GM06990 (cell line): ENCODE measurements at regions not wholly inside any gene's neighbourhood (a gene's known extent, or its start where the extent isn't known, plus 50 kb on each side); places are given as distances from the start of the nearest gene placed in this dataset.

Source experiments
- DNase-seq: peaks from one replicate; pipeline ENCODE4 v3.0.0-alpha.2; 2011; ENCODE audit not compliant: insufficient read length; ENCODE audit errors: extremely low read depth
- H3K27me3 ChIP-seq: replicated peaks from 2 replicates; pipeline ENCODE4 v1.6.0; 2011; ENCODE audit warnings: low read length; ENCODE audit not compliant: control insufficient read depth, insufficient read depth
- H3K36me3 ChIP-seq: 2 replicates; pipeline ENCODE4 v1.5.1; 2011; ENCODE audit warnings: low read length; ENCODE audit not compliant: control insufficient read depth, insufficient read depth
- H3K4me3 ChIP-seq: replicated peaks from 2 replicates; pipeline ENCODE4 v1.5.1; 2011; ENCODE audit warnings: low read depth, mild to moderate bottlenecking, control low read depth, low read length
- TF ChIP-seq, protein P1 (sequence below): IDR thresholded peaks from 2 replicates; pipeline ENCODE4 v1.5.1; 2011; ENCODE audit warnings: low read length, control low read depth, mild to moderate bottlenecking, inconsistent platforms; ENCODE audit not compliant: insufficient read depth, poor library complexity, severe bottlenecking

GRCh38 chr2:65802298-65802942 lies 370.0 kb upstream of the SPRED2 start:
- TF ChIP-seq, protein P1, sequence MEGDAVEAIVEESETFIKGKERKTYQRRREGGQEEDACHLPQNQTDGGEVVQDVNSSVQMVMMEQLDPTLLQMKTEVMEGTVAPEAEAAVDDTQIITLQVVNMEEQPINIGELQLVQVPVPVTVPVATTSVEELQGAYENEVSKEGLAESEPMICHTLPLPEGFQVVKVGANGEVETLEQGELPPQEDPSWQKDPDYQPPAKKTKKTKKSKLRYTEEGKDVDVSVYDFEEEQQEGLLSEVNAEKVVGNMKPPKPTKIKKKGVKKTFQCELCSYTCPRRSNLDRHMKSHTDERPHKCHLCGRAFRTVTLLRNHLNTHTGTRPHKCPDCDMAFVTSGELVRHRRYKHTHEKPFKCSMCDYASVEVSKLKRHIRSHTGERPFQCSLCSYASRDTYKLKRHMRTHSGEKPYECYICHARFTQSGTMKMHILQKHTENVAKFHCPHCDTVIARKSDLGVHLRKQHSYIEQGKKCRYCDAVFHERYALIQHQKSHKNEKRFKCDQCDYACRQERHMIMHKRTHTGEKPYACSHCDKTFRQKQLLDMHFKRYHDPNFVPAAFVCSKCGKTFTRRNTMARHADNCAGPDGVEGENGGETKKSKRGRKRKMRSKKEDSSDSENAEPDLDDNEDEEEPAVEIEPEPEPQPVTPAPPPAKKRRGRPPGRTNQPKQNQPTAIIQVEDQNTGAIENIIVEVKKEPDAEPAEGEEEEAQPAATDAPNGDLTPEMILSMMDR = no peak
- Histone ChIP-seq H3K4me3 (no peak overlapping the region), H3K36me3 (no peaks in the 10 kb centered on the region), H3K27me3 (no peaks in the 10 kb centered on the region)
- no peak for DNase-seq

- H3K27me3 ChIP-seq = no peaks in the 10 kb centered on the region
- no peaks in the 10 kb centered on the region for H3K36me3 ChIP-seq
- TF ChIP-seq, protein P1 = peak; percentile 38
- no peak overlapping the region for H3K4me3 ChIP-seq
- no peak for DNase-seq
Observed at GRCh38 chr2:65800998-65801397, 368.6 kb upstream of the SPRED2 start.

DNA sequence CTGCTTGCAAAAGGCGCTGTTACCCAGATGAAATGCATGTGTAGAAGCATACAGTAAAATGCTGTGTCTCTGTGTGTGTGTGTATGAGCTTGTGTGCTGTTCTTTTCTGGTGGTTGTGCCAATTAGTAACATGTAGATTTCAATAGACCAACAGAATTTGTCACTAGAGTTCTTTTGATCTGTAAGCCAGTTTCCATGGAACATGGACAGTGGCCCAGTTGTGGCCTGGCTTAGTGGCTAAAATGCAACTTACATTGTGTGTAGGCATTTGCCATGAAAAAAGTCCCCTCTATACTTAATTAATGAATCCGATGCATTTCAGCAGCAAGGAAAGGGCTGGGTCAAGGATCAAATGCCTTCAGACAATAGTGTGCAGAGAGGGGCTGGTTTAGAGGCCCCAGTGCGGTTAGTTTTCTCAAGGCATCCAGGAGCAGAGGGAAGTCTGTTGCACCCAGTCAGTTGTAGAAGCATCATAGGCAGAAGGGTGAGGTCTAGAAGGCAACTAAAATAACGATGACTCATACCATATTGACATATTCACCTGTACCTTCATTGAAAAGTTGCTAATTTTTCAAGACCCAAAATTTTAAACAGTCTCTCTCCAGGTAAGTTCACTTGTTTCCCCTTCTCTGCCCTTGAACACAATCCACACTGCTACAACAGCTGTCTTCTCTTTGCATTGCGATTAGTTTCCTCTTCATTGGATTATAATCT lies 366.9 kb upstream of the SPRED2 start:
- H3K27me3 ChIP-seq = no peaks in the 10 kb centered on the region
- H3K4me3 ChIP-seq = no peak overlapping the region
- no peak for DNase-seq
- no peaks in the 10 kb centered on the region for H3K36me3 ChIP-seq
- TF ChIP-seq, protein P1 = no peak

DNA sequence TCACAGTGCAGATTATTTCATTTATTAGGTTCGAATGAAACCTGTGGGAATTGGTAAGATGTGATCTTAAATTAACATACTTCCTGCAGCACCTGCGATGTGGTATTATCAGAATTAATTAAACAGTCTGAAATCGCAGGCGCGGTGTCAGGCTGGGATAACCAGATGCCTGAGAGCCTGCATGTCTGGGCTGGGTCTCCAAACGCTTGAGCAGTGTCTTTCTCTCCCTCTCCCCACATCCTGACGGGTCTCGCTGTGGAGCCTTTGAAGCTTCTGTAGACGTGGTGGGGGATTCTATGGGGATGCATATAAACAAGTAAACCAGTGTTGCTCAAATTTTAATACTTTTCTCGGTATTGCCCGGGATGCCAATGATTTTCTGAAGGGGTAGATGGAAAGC lies 366.2 kb upstream of the SPRED2 start:
- no peaks in the 10 kb centered on the region for H3K36me3 ChIP-seq
- no peak overlapping the region for H3K4me3 ChIP-seq
- TF ChIP-seq, protein P1 = no peak
- DNase-seq = no peak
- H3K27me3 ChIP-seq = no peaks in the 10 kb centered on the region

DNA sequence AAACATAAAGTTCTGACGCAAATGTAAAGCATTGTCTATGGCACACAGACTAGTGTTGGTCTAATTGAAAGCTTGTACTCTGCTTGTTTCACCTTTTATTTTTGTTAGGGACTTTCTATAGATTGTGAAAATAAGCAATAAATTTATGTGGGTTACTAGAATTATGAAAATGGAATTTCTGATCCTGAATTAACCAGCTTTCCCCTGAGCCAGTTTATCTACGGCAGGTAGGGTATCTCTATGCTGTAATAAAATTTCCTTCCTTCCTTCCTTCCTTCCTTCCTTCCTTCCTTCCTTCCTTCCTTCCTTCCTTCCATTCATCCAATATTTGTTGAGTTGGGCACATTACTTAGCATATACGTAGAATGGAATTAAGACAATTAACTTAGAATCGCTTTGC lies 362.6 kb upstream of the SPRED2 start:
- Histone ChIP-seq H3K27me3 (no peaks in the 10 kb centered on the region), H3K4me3 (no peak overlapping the region), H3K36me3 (no peaks in the 10 kb centered on the region)
- TF ChIP-seq, protein P1 = no peak
- no peak for DNase-seq
